Lung microvascular endothelial cell (primary cell): ENCODE measurements at regions not wholly inside any gene's neighbourhood (a gene's known extent, or its start where the extent isn't known, plus 50 kb on each side); places are given as distances from the start of the nearest gene placed in this dataset.

ENCODE experiments used
- DNase-seq, 2 donors: peaks; one replicate each; pipeline versions ENCODE4 v3.0.0 to v3.0.0-alpha.2; 2010; ENCODE audit warnings: low read depth in 2 of 2

GRCh38 chr1:25024615-25025350 lies 94.7 kb upstream of the RUNX3 start:
- DNase-seq: no peak

- no peak for DNase-seq
Observed at GRCh38 chr1:25023826-25024225, 93.8 kb upstream of the RUNX3 start.

GRCh38 chr1:25023190-25023578 lies 93.1 kb upstream of the RUNX3 start:
- no peak for DNase-seq

- peak; percentile 55 to 93 for DNase-seq
Observed at GRCh38 chr1:25022361-25023189, 92.5 kb upstream of the RUNX3 start.

GRCh38 chr1:25021591-25022215 lies 91.6 kb upstream of the RUNX3 start:
- no peak for DNase-seq

- DNase-seq: no peak
Observed at GRCh38 chr1:25020851-25021590, 90.9 kb upstream of the RUNX3 start.

GRCh38 chr1:25020173-25020845 lies 90.2 kb upstream of the RUNX3 start:
- no peak for DNase-seq

- no peak for DNase-seq
Observed at GRCh38 chr1:25019337-25020172, 89.5 kb upstream of the RUNX3 start.

- DNase-seq: no peak
Observed at GRCh38 chr1:25018943-25019336, 88.9 kb upstream of the RUNX3 start.

GRCh38 chr1:25018110-25018735 lies 88.1 kb upstream of the RUNX3 start:
- DNase-seq: no peak

- DNase-seq: peak in 1 of 2 donors; percentile 63
Observed at GRCh38 chr1:25017436-25018109, 87.5 kb upstream of the RUNX3 start.

- DNase-seq: no peak
Observed at GRCh38 chr1:25012966-25013962, 83.2 kb upstream of the RUNX3 start.

- DNase-seq: no peak
Observed at GRCh38 chr1:25011943-25012638, 82.0 kb upstream of the RUNX3 start.

- DNase-seq: no peak
Observed at GRCh38 chr1:25011275-25011674, 81.2 kb upstream of the RUNX3 start.

GRCh38 chr1:25009671-25010262 lies 79.7 kb upstream of the RUNX3 start:
- DNase-seq: no peak

GRCh38 chr1:25008192-25008485 lies 78.1 kb upstream of the RUNX3 start:
- no peak for DNase-seq
